ENCODE measurements at regions not wholly inside any gene's neighbourhood (a gene's known extent, or its start where the extent isn't known, plus 50 kb on each side); places are given as distances from the start of the nearest gene placed in this dataset.

DNA sequence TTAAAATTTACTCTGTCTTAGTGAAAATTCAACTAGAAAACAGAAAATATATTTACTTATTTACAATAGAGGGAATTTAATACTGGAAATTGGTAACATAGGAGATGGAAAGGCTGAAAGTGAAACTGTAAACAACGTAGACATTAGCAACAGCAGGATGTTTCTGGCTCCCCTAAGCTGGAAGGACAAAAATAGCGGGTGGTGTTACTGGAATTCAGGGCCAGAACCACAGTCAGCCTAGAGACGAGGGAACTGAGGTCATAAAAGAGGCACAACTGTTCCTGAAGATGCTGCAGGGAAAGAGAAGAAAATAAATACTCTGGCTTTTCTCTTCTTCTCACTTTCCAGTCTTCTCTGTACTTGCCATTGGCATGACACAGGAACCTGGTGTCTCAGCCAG, 80.4 kb upstream of the NIPBL start:
- TF ChIP-seq, protein P1, sequence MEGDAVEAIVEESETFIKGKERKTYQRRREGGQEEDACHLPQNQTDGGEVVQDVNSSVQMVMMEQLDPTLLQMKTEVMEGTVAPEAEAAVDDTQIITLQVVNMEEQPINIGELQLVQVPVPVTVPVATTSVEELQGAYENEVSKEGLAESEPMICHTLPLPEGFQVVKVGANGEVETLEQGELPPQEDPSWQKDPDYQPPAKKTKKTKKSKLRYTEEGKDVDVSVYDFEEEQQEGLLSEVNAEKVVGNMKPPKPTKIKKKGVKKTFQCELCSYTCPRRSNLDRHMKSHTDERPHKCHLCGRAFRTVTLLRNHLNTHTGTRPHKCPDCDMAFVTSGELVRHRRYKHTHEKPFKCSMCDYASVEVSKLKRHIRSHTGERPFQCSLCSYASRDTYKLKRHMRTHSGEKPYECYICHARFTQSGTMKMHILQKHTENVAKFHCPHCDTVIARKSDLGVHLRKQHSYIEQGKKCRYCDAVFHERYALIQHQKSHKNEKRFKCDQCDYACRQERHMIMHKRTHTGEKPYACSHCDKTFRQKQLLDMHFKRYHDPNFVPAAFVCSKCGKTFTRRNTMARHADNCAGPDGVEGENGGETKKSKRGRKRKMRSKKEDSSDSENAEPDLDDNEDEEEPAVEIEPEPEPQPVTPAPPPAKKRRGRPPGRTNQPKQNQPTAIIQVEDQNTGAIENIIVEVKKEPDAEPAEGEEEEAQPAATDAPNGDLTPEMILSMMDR (conservative IDR thresholded peaks at IDR 0.05; ENCODE audit: low read depth, low read length): no peak
- TF ChIP-seq EZH2 (IDR thresholded peaks at IDR 0.05; ENCODE audit: low read length, unreplicated experiment): no peak
- TF ChIP-seq EZH2phosphoT487 (IDR thresholded peaks at IDR 0.05; ENCODE audit: borderline replicate concordance, low read length): no peak

Measured in PC-3 (cell line).